CD4-positive, alpha-beta T cell (primary cell): ENCODE measurements at regions not wholly inside any gene's neighbourhood (a gene's known extent, or its start where the extent isn't known, plus 50 kb on each side); places are given as distances from the start of the nearest gene placed in this dataset.

ENCODE experiments used
- ATAC-seq: fragments of 200-7000 bp; cut with Tn5 transposase; one replicate; pipeline ENCODE4 v1.10.0; 2022; ENCODE audit warnings: mild to moderate bottlenecking; ENCODE audit not compliant: poor library complexity
- CTCF ChIA-PET: fragments of 350-600 bp; sonication (Branson Sonifier 250); formaldehyde crosslinking; loops from one replicate; lab custom pipeline; 2021; ENCODE audit warnings: antibody characterized with exemption, inconsistent platforms; lab: Charles Lee
- POLR2A ChIA-PET: fragments of 350-600 bp; sonication (Branson Sonifier 250); formaldehyde crosslinking; loops from one replicate; lab custom pipeline; 2021; ENCODE audit warnings: antibody characterized with exemption, inconsistent platforms; lab: Charles Lee
- DNase-seq, 14 experiments: peaks; one replicate each; pipeline ENCODE4 v3.0.0-alpha.2; 2013 to 2020; ENCODE audit warnings: mixed read lengths in 2 of 14
- H3K27ac ChIP-seq, 2 donors: one replicate each; pipeline versions ENCODE4 v1.5.1 to v1.7.0; 2013; ENCODE audit warnings: low read length in 2 of 2, low read depth in 1 of 2, mild to moderate bottlenecking in 1 of 2
- H3K27me3 ChIP-seq, 2 experiments: 1 replicate in 1 of 2; 2 replicates in 1 of 2; pipeline versions ENCODE4 v1.6.1 to v1.7.0; 2013; ENCODE audit warnings: low read length in 2 of 2, control low read depth in 1 of 2, mild to moderate bottlenecking in 1 of 2, moderate library complexity in 1 of 2; ENCODE audit not compliant: insufficient read depth in 2 of 2, control insufficient read depth in 1 of 2
- H3K36me3 ChIP-seq: one replicate; pipeline ENCODE4 v1.6.1; 2013; ENCODE audit warnings: low read length, control low read depth; ENCODE audit not compliant: insufficient read depth
- H3K4me1 ChIP-seq: one replicate; pipeline ENCODE4 v1.6.1; 2013; ENCODE audit warnings: low read length, control low read depth; ENCODE audit not compliant: insufficient read depth
- H3K4me3 ChIP-seq: one replicate; pipeline ENCODE4 v1.5.1; 2013; ENCODE audit warnings: mild to moderate bottlenecking, low read length, moderate library complexity
- H3K9me3 ChIP-seq, 2 experiments: 1 replicate in 1 of 2; 2 replicates in 1 of 2; pipeline versions ENCODE4 v1.6.1 to v1.7.0; 2013; ENCODE audit warnings: low read length in 2 of 2, mild to moderate bottlenecking in 2 of 2, control low read depth in 1 of 2, moderate library complexity in 1 of 2; ENCODE audit not compliant: control insufficient read depth in 1 of 2, insufficient read depth in 1 of 2
- H3K27ac Mint-ChIP-seq: one replicate; pipeline ENCODE4 v1.8.0; 2020; ENCODE audit warnings: mixed read lengths
- H3K27me3 Mint-ChIP-seq: one replicate; pipeline ENCODE4 v1.8.0; 2021; ENCODE audit warnings: mixed read lengths
- H3K36me3 Mint-ChIP-seq: one replicate; pipeline ENCODE4 v1.8.0; 2021; ENCODE audit warnings: low read depth, mixed read lengths
- H3K4me1 Mint-ChIP-seq: one replicate; pipeline ENCODE4 v1.8.0; 2021; ENCODE audit warnings: low read depth, mixed read lengths
- H3K4me3 Mint-ChIP-seq: one replicate; pipeline ENCODE4 v1.8.0; 2020; ENCODE audit warnings: mild to moderate bottlenecking, mixed read lengths
- H3K9me3 Mint-ChIP-seq: one replicate; pipeline ENCODE4 v1.8.0; 2020; ENCODE audit warnings: mixed read lengths
- intact Hi-C, 2 experiments: fragments of 100-400 bp; cut with DNase I in 1 of 2; cut with micrococcal nuclease in 1 of 2; formaldehyde crosslinking; loops; one replicate each; pipeline versions ENCODE4 v1.15.1 to v1.9.0; 2023 to 2025; cut with DNase I, micrococcal nuclease
- TF ChIP-seq, protein P1 (sequence below): fragments of 200-600 bp; IDR thresholded peaks from one replicate; pipeline ENCODE4 v1.8.0; 2022; ENCODE audit warnings: antibody characterized with exemption, mild to moderate bottlenecking

DNA sequence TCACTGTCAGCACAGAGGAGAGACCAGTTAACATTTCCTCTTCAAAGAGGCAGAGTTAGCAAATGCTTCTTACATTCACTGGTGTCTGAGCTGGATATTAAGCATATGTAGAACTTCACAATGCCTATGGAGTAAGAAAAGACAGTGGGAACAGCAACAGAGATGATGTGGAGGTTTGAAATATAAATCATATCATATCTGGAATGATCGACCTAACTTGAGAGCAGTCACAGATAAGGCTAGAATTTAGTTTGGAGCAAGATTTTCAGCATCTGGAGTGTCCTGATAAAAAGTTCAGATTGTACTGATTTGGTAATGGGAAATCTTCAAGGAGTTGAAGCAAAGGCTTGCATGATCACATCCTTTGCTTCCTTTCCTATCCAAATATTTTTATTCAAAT, 90.5 kb upstream of the ANKRD50 start:
- Histone ChIP-seq H3K4me1 (no peaks in the 10 kb centered on the region), H3K9me3 (peaks cover 0 to 3% of the 10 kb centered on the region in 2 experiments), H3K27ac (no peak overlapping the region), H3K36me3 (no peaks in the 10 kb centered on the region), H3K27me3 (no peaks in the 10 kb centered on the region), H3K4me3 (no peak overlapping the region)
- intact Hi-C loops = no loop called here
- DNase-seq (no peak), ATAC-seq (no peak)
- CTCF ChIA-PET = no interaction called here
- Mint-ChIP-seq H3K9me3 (no peaks in the 10 kb centered on the region), H3K4me3 (no peak overlapping the region), H3K27ac (no peak overlapping the region), H3K4me1 (no peaks in the 10 kb centered on the region), H3K27me3 (no peaks in the 10 kb centered on the region), H3K36me3 (no peaks in the 10 kb centered on the region)
- TF ChIP-seq, protein P1, sequence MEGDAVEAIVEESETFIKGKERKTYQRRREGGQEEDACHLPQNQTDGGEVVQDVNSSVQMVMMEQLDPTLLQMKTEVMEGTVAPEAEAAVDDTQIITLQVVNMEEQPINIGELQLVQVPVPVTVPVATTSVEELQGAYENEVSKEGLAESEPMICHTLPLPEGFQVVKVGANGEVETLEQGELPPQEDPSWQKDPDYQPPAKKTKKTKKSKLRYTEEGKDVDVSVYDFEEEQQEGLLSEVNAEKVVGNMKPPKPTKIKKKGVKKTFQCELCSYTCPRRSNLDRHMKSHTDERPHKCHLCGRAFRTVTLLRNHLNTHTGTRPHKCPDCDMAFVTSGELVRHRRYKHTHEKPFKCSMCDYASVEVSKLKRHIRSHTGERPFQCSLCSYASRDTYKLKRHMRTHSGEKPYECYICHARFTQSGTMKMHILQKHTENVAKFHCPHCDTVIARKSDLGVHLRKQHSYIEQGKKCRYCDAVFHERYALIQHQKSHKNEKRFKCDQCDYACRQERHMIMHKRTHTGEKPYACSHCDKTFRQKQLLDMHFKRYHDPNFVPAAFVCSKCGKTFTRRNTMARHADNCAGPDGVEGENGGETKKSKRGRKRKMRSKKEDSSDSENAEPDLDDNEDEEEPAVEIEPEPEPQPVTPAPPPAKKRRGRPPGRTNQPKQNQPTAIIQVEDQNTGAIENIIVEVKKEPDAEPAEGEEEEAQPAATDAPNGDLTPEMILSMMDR = no peak
- POLR2A ChIA-PET = no interaction called here

DNA sequence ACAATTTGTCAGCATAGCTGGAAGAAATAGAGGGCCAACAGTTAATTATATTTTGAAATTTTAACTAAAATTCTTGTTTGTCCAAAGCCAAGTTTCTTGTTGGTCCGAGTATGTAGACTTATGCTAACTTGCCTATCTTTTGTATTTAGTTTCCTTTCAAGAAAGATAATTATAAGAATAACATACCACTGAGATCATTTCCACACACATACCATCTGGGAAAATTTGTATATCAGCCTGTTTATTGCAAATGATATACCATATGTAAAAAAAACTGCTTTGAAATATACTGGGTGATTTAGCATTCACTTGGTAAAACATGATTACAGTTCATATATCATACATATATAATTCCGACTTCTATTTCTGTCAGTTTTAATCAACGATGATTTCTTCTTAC, 84.7 kb upstream of the ANKRD50 start:
- TF ChIP-seq, protein P1 = no peak

DNA sequence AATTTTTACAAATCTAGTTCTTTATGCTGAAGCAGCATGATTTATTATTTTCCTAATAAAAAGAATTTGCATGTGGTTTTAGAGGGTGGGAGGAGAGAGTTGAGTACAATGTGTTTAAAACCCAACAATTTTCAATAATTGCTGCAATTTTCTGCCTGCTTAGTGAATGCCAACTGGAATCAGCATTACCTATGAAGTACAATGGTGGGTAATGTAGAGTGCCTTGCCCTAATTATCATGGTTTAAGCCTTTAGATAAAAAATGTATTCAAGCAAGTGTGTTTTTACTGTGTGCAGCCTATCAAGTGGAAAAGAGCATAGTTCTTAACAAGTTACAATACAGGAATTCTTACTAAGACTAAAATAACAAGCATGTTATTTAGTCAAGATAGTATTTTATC, 77.9 kb upstream of the ANKRD50 start:
- DNase-seq = no peak
- TF ChIP-seq, protein P1 = no peak
- Histone ChIP-seq H3K9me3 (no peaks in the 10 kb centered on the region), H3K27me3 (no peaks in the 10 kb centered on the region), H3K27ac (no peak overlapping the region), H3K36me3 (no peaks in the 10 kb centered on the region), H3K4me1 (no peaks in the 10 kb centered on the region), H3K4me3 (no peak overlapping the region)
- intact Hi-C loops = no loop called here
- Mint-ChIP-seq H3K36me3 (no peaks in the 10 kb centered on the region), H3K4me1 (no peaks in the 10 kb centered on the region), H3K9me3 (no peaks in the 10 kb centered on the region), H3K27me3 (no peaks in the 10 kb centered on the region), H3K4me3 (no peak overlapping the region), H3K27ac (no peak overlapping the region)
- ChIA-PET CTCF (no interaction called here), POLR2A (no interaction called here)
- no peak for ATAC-seq

More for the DNA sequence above, 84.7 kb upstream of the ANKRD50 start:
- Histone ChIP-seq H3K27ac (no peak overlapping the region), H3K9me3 (peaks cover 0 to under 1% of the 10 kb centered on the region in 2 experiments), H3K27me3 (no peaks in the 10 kb centered on the region), H3K36me3 (no peaks in the 10 kb centered on the region), H3K4me1 (no peaks in the 10 kb centered on the region), H3K4me3 (no peak overlapping the region)
- intact Hi-C loops = no loop called here
- ATAC-seq (no peak), DNase-seq (no peak)
- CTCF ChIA-PET = no interaction called here
- POLR2A ChIA-PET = no interaction called here
- no peak overlapping the region for H3K27ac Mint-ChIP-seq
- no peak overlapping the region for H3K4me3 Mint-ChIP-seq
- no peaks in the 10 kb centered on the region for H3K4me1 Mint-ChIP-seq
- H3K9me3 Mint-ChIP-seq = no peaks in the 10 kb centered on the region
- no peaks in the 10 kb centered on the region for H3K36me3 Mint-ChIP-seq
- H3K27me3 Mint-ChIP-seq = no peaks in the 10 kb centered on the region
